Mononuclear cell (primary cell): ENCODE measurements at regions not wholly inside any gene's neighbourhood (a gene's known extent, or its start where the extent isn't known, plus 50 kb on each side); places are given as distances from the start of the nearest gene placed in this dataset.
"Not testable (repeated sequence)": the region's sequence is repeated elsewhere in the genome, so short reads cannot be mapped to it uniquely, and the experiment has no call there.

Source experiments
- H3K27me3 ChIP-seq: 2 replicates; pipeline ENCODE4 v1.6.0; 2011; ENCODE audit warnings: low read length, control low read depth; ENCODE audit not compliant: insufficient read depth
- H3K4me1 ChIP-seq: 2 replicates; pipeline ENCODE4 v1.5.1; 2011; ENCODE audit warnings: mild to moderate bottlenecking, low read length, control low read depth; ENCODE audit not compliant: insufficient read depth
- H3K4me3 ChIP-seq: 2 replicates; pipeline ENCODE4 v1.5.1; 2011; ENCODE audit warnings: mild to moderate bottlenecking, low read length, moderate library complexity
- H3K9me3 ChIP-seq: 2 replicates; pipeline ENCODE4 v1.5.1; 2011; ENCODE audit warnings: low read depth, mild to moderate bottlenecking, control low read depth, low read length

- Histone ChIP-seq H3K27me3 (no peaks in the 10 kb centered on the region), H3K4me1 (no peaks in the 10 kb centered on the region), H3K4me3 (no peak overlapping the region), H3K9me3 (no peaks in the 10 kb centered on the region)
Observed at GRCh38 chr21:35716876-35717565, 343.3 kb downstream of the SETD4 start.

GRCh38 chr21:35713914-35714313, 346.4 kb downstream of the SETD4 start:
- Histone ChIP-seq H3K9me3 (no peaks in the 10 kb centered on the region), H3K4me3 (no peak overlapping the region), H3K4me1 (no peaks in the 10 kb centered on the region), H3K27me3 (no peaks in the 10 kb centered on the region)

- H3K4me1 ChIP-seq, result no peaks in the 10 kb centered on the region
- no peak overlapping the region for H3K4me3 ChIP-seq
- H3K9me3 ChIP-seq, result no peaks in the 10 kb centered on the region
- no peaks in the 10 kb centered on the region for H3K27me3 ChIP-seq
Observed at GRCh38 chr21:35711661-35712060, 348.7 kb downstream of the SETD4 start.

- Histone ChIP-seq H3K27me3 (no peaks in the 10 kb centered on the region), H3K4me3 (no peak overlapping the region), H3K9me3 (no peaks in the 10 kb centered on the region), H3K4me1 (no peaks in the 10 kb centered on the region)
Observed at GRCh38 chr21:35711213-35711612, 349.1 kb downstream of the SETD4 start.

- not testable (repeated sequence) for H3K4me3 ChIP-seq, H3K27me3 ChIP-seq, H3K4me1 ChIP-seq, H3K9me3 ChIP-seq
Observed at GRCh38 chr21:35709990-35710389, 350.3 kb downstream of the SETD4 start.

- no peaks in the 10 kb centered on the region for H3K9me3 ChIP-seq
- H3K4me1 ChIP-seq, result no peaks in the 10 kb centered on the region
- H3K4me3 ChIP-seq, result no peak overlapping the region
- H3K27me3 ChIP-seq, result no peaks in the 10 kb centered on the region
Observed at GRCh38 chr21:35705888-35706287, 354.4 kb downstream of the SETD4 start.

GRCh38 chr21:35705237-35705887, 355.0 kb downstream of the SETD4 start:
- no peak overlapping the region for H3K4me3 ChIP-seq
- H3K27me3 ChIP-seq, result no peaks in the 10 kb centered on the region
- no peaks in the 10 kb centered on the region for H3K4me1 ChIP-seq
- no peaks in the 10 kb centered on the region for H3K9me3 ChIP-seq

- H3K9me3 ChIP-seq, result no peaks in the 10 kb centered on the region
- H3K4me3 ChIP-seq, result no peak overlapping the region
- no peaks in the 10 kb centered on the region for H3K4me1 ChIP-seq
- no peaks in the 10 kb centered on the region for H3K27me3 ChIP-seq
Observed at GRCh38 chr21:35703704-35704103, 356.6 kb downstream of the SETD4 start.

GRCh38 chr21:35699361-35699760, 361.0 kb downstream of the SETD4 start:
- no peak overlapping the region for H3K4me3 ChIP-seq
- H3K9me3 ChIP-seq, result no peaks in the 10 kb centered on the region
- H3K4me1 ChIP-seq, result no peaks in the 10 kb centered on the region
- H3K27me3 ChIP-seq, result no peaks in the 10 kb centered on the region

- Histone ChIP-seq H3K4me3 (no peak overlapping the region), H3K27me3 (no peaks in the 10 kb centered on the region), H3K4me1 (no peaks in the 10 kb centered on the region), H3K9me3 (no peaks in the 10 kb centered on the region)
Observed at GRCh38 chr21:35697321-35697808, 363.0 kb downstream of the SETD4 start.

- Histone ChIP-seq H3K4me1 (no peaks in the 10 kb centered on the region), H3K27me3 (no peaks in the 10 kb centered on the region), H3K4me3 (no peak overlapping the region), H3K9me3 (no peaks in the 10 kb centered on the region)
Observed at GRCh38 chr21:35696644-35697043, 363.7 kb downstream of the SETD4 start.

GRCh38 chr21:35692311-35692710, 368.0 kb downstream of the SETD4 start:
- Histone ChIP-seq H3K27me3 (no peaks in the 10 kb centered on the region), H3K4me1 (no peaks in the 10 kb centered on the region), H3K4me3 (no peak overlapping the region), H3K9me3 (no peaks in the 10 kb centered on the region)

GRCh38 chr21:35690436-35690835, 369.9 kb downstream of the SETD4 start:
- Histone ChIP-seq H3K4me3 (no peak overlapping the region), H3K4me1 (no peaks in the 10 kb centered on the region), H3K9me3 (no peaks in the 10 kb centered on the region), H3K27me3 (no peaks in the 10 kb centered on the region)

GRCh38 chr21:35686156-35686555, 374.2 kb downstream of the SETD4 start:
- H3K9me3 ChIP-seq, result no peaks in the 10 kb centered on the region
- no peak overlapping the region for H3K4me3 ChIP-seq

GRCh38 chr21:35683664-35684304, 376.5 kb downstream of the SETD4 start:
- Histone ChIP-seq H3K27me3 (peaks cover 3% of the 10 kb centered on the region), H3K4me1 (no peaks in the 10 kb centered on the region), H3K9me3 (no peaks in the 10 kb centered on the region), H3K4me3 (no peak overlapping the region)

More at GRCh38 chr21:35686156-35686555, 374.2 kb downstream of the SETD4 start:
- H3K27me3 ChIP-seq, result peaks cover 3% of the 10 kb centered on the region
- no peaks in the 10 kb centered on the region for H3K4me1 ChIP-seq
